Activated CD4-positive, alpha-beta T cell treated with anti-CD3 and anti-CD28 coated beads for 48 hours (primary cell): ENCODE measurements at regions not wholly inside any gene's neighbourhood (a gene's known extent, or its start where the extent isn't known, plus 50 kb on each side); places are given as distances from the start of the nearest gene placed in this dataset.

Experiments used
- DNase-seq: peaks from one replicate; pipeline ENCODE4 v3.0.0-alpha.2; 2020

- no peak for DNase-seq
These were observed 75.4 kb downstream of the VCPKMT start for GRCh38 chr14:50040895-50041465.

- DNase-seq, result no peak
These were observed 74.4 kb downstream of the VCPKMT start for GRCh38 chr14:50041980-50042379.

DNA sequence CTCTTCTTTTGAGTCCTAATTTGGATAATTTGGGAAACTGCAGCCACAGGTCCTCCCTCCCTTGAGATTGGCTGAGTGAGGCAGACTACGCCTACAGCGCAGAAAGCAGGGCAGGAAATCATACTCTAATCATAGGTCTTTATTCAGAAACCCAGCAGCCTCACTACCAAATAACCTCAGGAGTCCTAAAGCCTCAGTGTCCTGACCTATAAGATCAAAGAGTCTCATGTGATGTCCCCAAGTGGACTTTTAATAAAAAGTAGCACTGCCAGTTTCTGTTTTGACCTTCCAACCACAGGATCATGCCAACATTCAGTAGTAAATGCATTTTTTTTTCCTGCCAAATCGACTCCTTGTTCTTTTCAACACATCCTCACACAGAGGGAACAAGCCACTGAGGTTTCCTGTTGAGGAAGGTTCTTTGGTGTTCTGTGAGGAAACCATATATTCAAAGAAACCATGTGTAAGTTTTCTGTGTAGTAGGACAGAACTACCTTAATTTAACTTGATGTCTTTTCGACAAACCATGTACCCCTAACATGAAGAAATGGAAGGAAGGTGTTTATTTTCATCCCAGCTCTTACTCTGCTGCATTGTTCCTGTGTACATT is 72.2 kb downstream of the VCPKMT start:
- DNase-seq, result peak; percentile 40

GRCh38 chr14:50045039-50045711 is 71.2 kb downstream of the VCPKMT start:
- peak; percentile 87 for DNase-seq

DNA sequence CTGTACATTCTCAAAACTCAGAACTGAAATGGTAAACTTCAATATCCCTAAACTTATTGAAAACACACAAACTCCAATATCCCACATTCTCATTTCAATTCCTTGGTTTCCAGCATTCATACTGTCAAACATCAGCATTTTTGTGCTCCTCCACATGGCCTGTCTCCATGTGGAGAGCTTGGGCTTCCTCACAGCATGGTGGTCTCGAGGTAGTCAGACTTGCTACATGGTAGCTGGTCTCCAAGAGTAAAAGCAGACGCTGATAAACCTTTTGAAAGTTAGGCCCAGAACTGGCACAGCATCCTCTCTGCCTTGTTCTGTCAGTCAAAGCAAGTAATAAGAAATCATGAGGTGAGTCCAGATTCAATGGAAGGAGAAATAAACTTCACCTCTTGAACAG is 70.5 kb downstream of the VCPKMT start:
- no peak for DNase-seq

DNA sequence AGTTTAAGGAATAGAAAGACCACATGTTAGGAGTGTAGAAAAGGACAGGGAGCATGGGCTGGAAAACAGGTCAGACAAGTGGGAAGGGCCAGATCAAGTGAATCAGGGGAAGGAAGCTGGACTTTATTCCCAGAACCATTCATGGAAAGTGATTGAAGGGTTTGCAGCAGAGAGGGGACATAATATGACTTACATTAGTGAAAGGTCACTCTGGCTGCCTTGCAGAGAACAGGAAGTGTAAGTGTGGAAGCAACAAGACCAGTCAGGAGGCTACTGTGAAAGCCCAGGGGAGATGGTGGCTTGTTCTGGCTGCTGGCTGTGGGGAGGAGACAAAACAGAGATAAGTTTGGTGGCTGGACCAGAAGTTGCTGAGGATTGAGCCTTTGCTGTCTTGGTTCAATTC is 69.1 kb downstream of the VCPKMT start:
- no peak for DNase-seq

DNA sequence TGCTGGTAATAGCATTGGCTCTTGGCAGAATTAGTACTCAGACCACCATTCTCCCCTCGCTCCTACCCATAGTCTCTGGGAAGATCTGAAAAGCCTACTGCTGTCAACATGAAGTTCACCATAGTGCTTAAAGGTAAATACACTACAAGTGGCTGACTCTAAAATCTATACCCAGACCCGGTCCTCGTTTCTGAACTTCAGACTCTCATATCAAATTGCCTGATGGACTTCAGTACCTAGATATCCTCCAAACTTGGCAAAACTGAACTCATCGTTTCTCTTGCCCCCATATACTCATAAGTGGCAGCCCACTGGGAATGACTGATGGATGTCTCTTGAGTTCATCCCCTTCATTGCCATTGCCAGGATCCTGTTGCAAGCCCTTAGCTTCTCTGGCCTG is 67.3 kb downstream of the VCPKMT start:
- DNase-seq, result no peak

- no peak for DNase-seq
These were observed 66.4 kb downstream of the VCPKMT start for GRCh38 chr14:50049703-50050570.

GRCh38 chr14:50051106-50051505 is 65.3 kb downstream of the VCPKMT start:
- no peak for DNase-seq

GRCh38 chr14:50051706-50052105 is 64.7 kb downstream of the VCPKMT start:
- DNase-seq, result no peak

GRCh38 chr14:50052517-50052916 is 63.9 kb downstream of the VCPKMT start:
- no peak for DNase-seq

DNA sequence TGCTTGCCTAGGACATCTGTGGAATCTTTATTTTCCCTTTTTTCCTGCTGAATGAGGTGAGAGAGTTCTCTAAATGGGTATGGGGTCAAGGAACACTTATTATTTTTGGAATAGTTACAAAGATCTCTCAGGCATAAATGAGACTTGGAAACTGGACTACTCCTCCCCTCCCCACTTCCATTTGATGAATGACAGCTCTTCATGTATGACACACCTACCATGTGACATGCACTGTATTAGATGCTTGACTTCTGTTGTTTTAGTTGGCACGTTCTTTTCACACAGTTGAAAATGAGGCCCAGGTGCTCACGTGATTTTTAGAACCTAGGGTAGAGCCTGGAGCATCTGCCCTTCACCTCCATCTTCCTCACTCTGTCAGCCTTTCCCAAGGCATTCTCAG is 62.4 kb downstream of the VCPKMT start:
- DNase-seq, result no peak

DNA sequence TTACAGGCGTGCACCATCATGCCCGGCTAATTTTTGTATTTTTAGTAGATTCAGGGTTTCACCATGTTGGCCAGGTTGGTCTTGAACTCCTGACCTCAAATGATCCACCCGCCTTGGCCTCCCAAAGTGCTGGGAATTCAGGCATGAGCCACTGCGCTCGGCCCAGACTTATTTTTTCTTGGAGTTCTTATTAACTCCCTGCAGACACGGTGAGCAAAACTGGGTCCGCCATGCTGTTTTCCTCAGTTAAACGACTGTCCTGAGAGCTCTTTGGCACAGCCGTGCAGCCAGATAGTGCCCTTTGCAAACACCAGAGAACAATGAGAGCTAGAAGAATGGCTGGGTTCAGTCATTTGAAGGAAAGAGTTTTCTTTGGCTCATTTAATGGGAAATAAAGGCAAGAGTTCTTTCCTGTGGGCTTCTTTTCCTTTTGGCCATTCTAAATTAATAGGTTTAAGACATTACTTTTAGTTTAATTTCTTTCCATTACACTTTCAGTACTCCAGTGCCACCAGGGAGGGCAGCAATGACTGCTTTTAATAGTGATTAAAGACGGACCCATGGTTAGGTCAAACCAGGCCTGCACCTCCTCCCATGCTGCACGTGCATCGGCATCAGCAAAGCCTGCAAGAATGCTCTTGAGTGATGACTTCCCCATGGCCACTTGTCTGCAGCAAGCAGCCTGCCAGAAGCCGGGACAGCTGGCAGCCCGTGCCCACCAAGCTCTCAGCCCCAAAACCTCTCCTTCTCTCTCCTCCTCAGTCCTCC is 60.7 kb downstream of the VCPKMT start:
- no peak for DNase-seq

GRCh38 chr14:50056435-50056834 is 59.9 kb downstream of the VCPKMT start:
- no peak for DNase-seq

GRCh38 chr14:50057331-50057730 is 59.0 kb downstream of the VCPKMT start:
- DNase-seq, result no peak

DNA sequence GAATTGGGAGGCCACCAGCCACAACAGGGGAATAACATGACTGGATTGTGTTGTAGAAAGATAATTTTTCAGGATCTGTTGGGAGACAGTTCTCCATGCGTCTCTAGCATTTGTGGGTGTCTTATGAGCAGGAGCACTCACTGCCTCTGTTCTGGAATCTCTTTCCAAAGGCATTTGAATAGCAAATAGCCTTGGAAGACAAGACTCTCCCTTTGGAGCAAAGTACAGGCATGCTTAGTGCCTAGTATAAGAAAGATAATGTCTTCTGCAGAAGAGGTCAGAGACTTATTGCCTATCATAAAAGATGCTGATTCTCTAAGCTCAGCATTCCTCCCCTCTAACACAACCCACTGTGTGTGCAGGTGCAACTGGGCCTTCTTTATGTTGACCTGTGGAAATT is 58.3 kb downstream of the VCPKMT start:
- no peak for DNase-seq
